C4-2B (cell line): ENCODE measurements at regions not wholly inside any gene's neighbourhood (a gene's known extent, or its start where the extent isn't known, plus 50 kb on each side); places are given as distances from the start of the nearest gene placed in this dataset.

Source experiments
- CTCF ChIP-seq: fragments of 450-650 bp; conservative IDR thresholded peaks from 2 replicates; pipeline ENCODE4 v1.5.1; 2017; ENCODE audit warnings: mild to moderate bottlenecking
- ZFX ChIP-seq: fragments of 450-650 bp; IDR thresholded peaks from 2 replicates; pipeline ENCODE4 v1.6.1; 2017

- TF ChIP-seq CTCF, result no peak
- no peak for TF ChIP-seq ZFX
Measured at GRCh38 chr13:106261450-106261849, 274.0 kb downstream of the EFNB2 start.
